ENCODE measurements at regions not wholly inside any gene's neighbourhood (a gene's known extent, or its start where the extent isn't known, plus 50 kb on each side); places are given as distances from the start of the nearest gene placed in this dataset.

- TF ChIP-seq ZNF592 (IDR thresholded peaks at IDR 0.05) (no peak), SPI1 (IDR thresholded peaks at IDR 0.05; ENCODE audit: borderline replicate concordance, low read depth, low read length) (no peak), SIX5 (IDR thresholded peaks at IDR 0.05; ENCODE audit: borderline replicate concordance in 1 of 2, insufficient read depth in 1 of 2, low read depth in 1 of 2, low read length in 2 of 2) (no peak), NFE2 (IDR thresholded peaks at IDR 0.05; ENCODE audit: low read depth) (peak; percentile 33; the same call in 1 of the 2 replicates), GTF2E2 (tag; IDR thresholded peaks at IDR 0.05) (no peak), NCOR1 (IDR thresholded peaks at IDR 0.05) (no peak), JUN (IDR thresholded peaks at IDR 0.05; ENCODE audit: borderline replicate concordance, low read depth, low read length) (peak; percentile 34; the same call in 1 of the 2 replicates), JUN (CRISPR knock-in tag; IDR thresholded peaks at IDR 0.05; ENCODE audit: borderline replicate concordance) (no peak), FOSL1 (tag; conservative IDR thresholded peaks at IDR 0.05) (peak; percentile 54), BRD9 (IDR thresholded peaks at IDR 0.05; ENCODE audit: low read depth, partially characterized antibody) (no peak), CSDE1 (IDR thresholded peaks at IDR 0.05) (no peak), HBP1 (CRISPR knock-in tag; IDR thresholded peaks at IDR 0.05) (no peak), KLF13 (tag; IDR thresholded peaks at IDR 0.05; ENCODE audit: borderline replicate concordance, low read depth) (no peak), ILF3 (IDR thresholded peaks at IDR 0.05; ENCODE audit: borderline replicate concordance) (no peak), PHB2 (IDR thresholded peaks at IDR 0.05; ENCODE audit: low read depth) (no peak), MED1 (CRISPR knock-in tag; IDR thresholded peaks at IDR 0.05; ENCODE audit: borderline replicate concordance) (no peak), HLTF (IDR thresholded peaks at IDR 0.05) (no peak)
Observed at GRCh38 chr16:24430954-24431760, 108.2 kb upstream of the RBBP6 start (continued).
